HL-60 (cell line): ENCODE measurements at regions not wholly inside any gene's neighbourhood (a gene's known extent, or its start where the extent isn't known, plus 50 kb on each side); places are given as distances from the start of the nearest gene placed in this dataset.

Experiments
- DNase-seq, 2 experiments: peaks; one replicate each; pipeline ENCODE4 v3.0.0-alpha.2; 2010 to 2020; ENCODE audit warnings: low read depth in 1 of 2, low spot score in 1 of 2
- H3K27ac ChIP-seq: fragments of 250-450 bp; sonication (Bioruptor Pico); replicated peaks from 2 replicates; pipeline ENCODE4 v1.5.1; 2020; ENCODE audit warnings: mild to moderate bottlenecking, moderate library complexity
- H3K27me3 ChIP-seq: fragments of 250-450 bp; sonication (Bioruptor Pico); 2 replicates; pipeline ENCODE4 v1.5.1; 2021; ENCODE audit warnings: mild to moderate bottlenecking, moderate library complexity; ENCODE audit not compliant: insufficient read depth, poor library complexity, severe bottlenecking
- H3K4me3 ChIP-seq: replicated peaks from 2 replicates; pipeline ENCODE4 v1.5.1; 2011; ENCODE audit warnings: mild to moderate bottlenecking, control low read depth, low read length; ENCODE audit not compliant: insufficient read depth
- CTCF ChIP-seq: IDR thresholded peaks from one replicate; pipeline ENCODE4 v1.5.1; 2011; ENCODE audit warnings: low read length, control low read depth, inconsistent platforms; ENCODE audit not compliant: insufficient read depth
- GABPA ChIP-seq: IDR thresholded peaks from 2 replicates; pipeline ENCODE4 v1.6.1; 2012; ENCODE audit warnings: low read depth
- POLR2AphosphoS5 ChIP-seq: IDR thresholded peaks from 2 replicates; pipeline ENCODE4 v1.6.1; 2012; ENCODE audit warnings: low read depth
- REST ChIP-seq: IDR thresholded peaks from 2 replicates; pipeline ENCODE4 v1.6.1; 2012; ENCODE audit warnings: low read depth; ENCODE audit not compliant: insufficient replicate concordance
- SPI1 ChIP-seq: IDR thresholded peaks from 2 replicates; pipeline ENCODE4 v1.6.1; 2012; ENCODE audit warnings: low read depth, mild to moderate bottlenecking, borderline replicate concordance

- H3K27ac ChIP-seq, result no peak overlapping the region
- no peak for DNase-seq
- H3K27me3 ChIP-seq, result no peaks in the 10 kb centered on the region
- TF ChIP-seq CTCF, result no peak
- TF ChIP-seq REST, result no peak
- no peak overlapping the region for H3K4me3 ChIP-seq
These were observed 278.5 kb upstream of the RASGRP1 start for GRCh38 chr15:38843051-38843501.

- Histone ChIP-seq H3K4me3 (no peak overlapping the region), H3K27me3 (no peaks in the 10 kb centered on the region), H3K27ac (no peak overlapping the region)
- TF ChIP-seq REST (no peak), CTCF (no peak), POLR2AphosphoS5 (no peak), SPI1 (no peak), GABPA (no peak)
- no peak for DNase-seq
These were observed 279.3 kb upstream of the RASGRP1 start for GRCh38 chr15:38843736-38844590.

GRCh38 chr15:38844736-38845135 lies 280.1 kb upstream of the RASGRP1 start:
- H3K27ac ChIP-seq, result no peak overlapping the region
- no peak for DNase-seq
- no peaks in the 10 kb centered on the region for H3K27me3 ChIP-seq
- TF ChIP-seq REST, result no peak
- TF ChIP-seq SPI1, result no peak
- TF ChIP-seq GABPA, result no peak
- TF ChIP-seq CTCF, result no peak
- TF ChIP-seq POLR2AphosphoS5, result no peak
- no peak overlapping the region for H3K4me3 ChIP-seq
